PC-3 (cell line): ENCODE measurements at regions not wholly inside any gene's neighbourhood (a gene's known extent, or its start where the extent isn't known, plus 50 kb on each side); places are given as distances from the start of the nearest gene placed in this dataset.

Experiments used
- CTCF ChIP-seq: fragments of 300-600 bp; sonication (generic); conservative IDR thresholded peaks from 2 replicates; pipeline ENCODE4 v1.5.1; 2017; ENCODE audit warnings: antibody characterized with exemption, low read depth, mild to moderate bottlenecking, low read length
- EZH2 ChIP-seq: fragments of 300-600 bp; sonication (generic); IDR thresholded peaks from one replicate; pipeline ENCODE4 v1.6.1; 2017; ENCODE audit warnings: antibody characterized with exemption, mild to moderate bottlenecking, low read length; ENCODE audit not compliant: unreplicated experiment
- EZH2phosphoT487 ChIP-seq: fragments of 300-600 bp; sonication (generic); IDR thresholded peaks from 2 replicates; pipeline ENCODE4 v1.6.1; 2018; ENCODE audit warnings: mild to moderate bottlenecking, antibody characterized with exemption, low read length, borderline replicate concordance

GRCh38 chr2:136705336-136705735 lies 60.0 kb upstream of the THSD7B start:
- no peak for TF ChIP-seq CTCF
- no peak for TF ChIP-seq EZH2
- TF ChIP-seq EZH2phosphoT487 = no peak
